Liver (tissue), 8 donors: ENCODE measurements at regions not wholly inside any gene's neighbourhood (a gene's known extent, or its start where the extent isn't known, plus 50 kb on each side); places are given as distances from the start of the nearest gene placed in this dataset.
A peak's percentile ranks its signal among the peaks of the same experiment; 100 is the strongest.

Experiments
- DNase-seq: peaks from one replicate; pipeline ENCODE4 v3.0.0-alpha.2; 2017; ENCODE audit warnings: low spot score
- H3K27ac ChIP-seq, 2 donors: one replicate each; pipeline ENCODE4 v1.7.0; 2013; ENCODE audit warnings: inconsistent platforms in 2 of 2, low read length in 2 of 2, control low read depth in 1 of 2, low read depth in 1 of 2, mild to moderate bottlenecking in 1 of 2
- H3K27me3 ChIP-seq, 4 donors: one replicate each; pipeline versions ENCODE4 v1.6.1 to v1.7.0; 2013; ENCODE audit warnings: low read length in 3 of 4, inconsistent platforms in 1 of 4, mild to moderate bottlenecking in 1 of 4, moderate library complexity in 1 of 4; ENCODE audit not compliant: control insufficient read depth in 4 of 4, insufficient read depth in 4 of 4
- H3K36me3 ChIP-seq, 4 donors: one replicate each; pipeline versions ENCODE4 v1.6.1 to v1.7.0; 2013; ENCODE audit warnings: low read length in 3 of 4, mild to moderate bottlenecking in 3 of 4, low read depth in 1 of 4, moderate library complexity in 1 of 4; ENCODE audit not compliant: control insufficient read depth in 4 of 4, insufficient read depth in 3 of 4
- H3K4me1 ChIP-seq, 4 donors: one replicate each; pipeline versions ENCODE4 v1.6.1 to v1.7.0; 2013; ENCODE audit warnings: low read length in 3 of 4, mild to moderate bottlenecking in 3 of 4, moderate library complexity in 1 of 4; ENCODE audit not compliant: control insufficient read depth in 4 of 4, insufficient read depth in 4 of 4
- H3K4me3 ChIP-seq, 3 donors: one replicate each; pipeline versions ENCODE4 v1.6.1 to v1.7.0; 2013; ENCODE audit warnings: low read length in 3 of 3, control low read depth in 1 of 3, low read depth in 1 of 3, mild to moderate bottlenecking in 1 of 3
- H3K9ac ChIP-seq, 2 donors: one replicate each; pipeline ENCODE4 v1.7.0; 2013; ENCODE audit warnings: low read length in 2 of 2, mild to moderate bottlenecking in 2 of 2, moderate library complexity in 2 of 2, control low read depth in 1 of 2, low read depth in 1 of 2
- H3K9me3 ChIP-seq, 4 donors: one replicate each; pipeline versions ENCODE4 v1.6.1 to v1.7.0; 2013; ENCODE audit warnings: low read length in 3 of 4; ENCODE audit not compliant: control insufficient read depth in 4 of 4
- ATF3 ChIP-seq: IDR thresholded peaks from 2 replicates; pipeline ENCODE4 v1.6.1; 2016; ENCODE audit warnings: antibody characterized with exemption
- EGR1 ChIP-seq, 2 donors: IDR thresholded peaks; 2 replicates each; pipeline ENCODE4 v1.6.1; 2016 to 2018; ENCODE audit warnings: antibody characterized with exemption in 2 of 2, low read depth in 2 of 2
- FOXA1 ChIP-seq: IDR thresholded peaks from 2 replicates; pipeline ENCODE4 v1.6.1; 2016; ENCODE audit warnings: antibody characterized with exemption
- FOXA2 ChIP-seq: IDR thresholded peaks from 2 replicates; pipeline ENCODE4 v1.6.1; 2016; ENCODE audit warnings: antibody characterized with exemption
- GABPA ChIP-seq, 2 donors: IDR thresholded peaks in 1 of 2; conservative IDR thresholded peaks in 1 of 2; 2 replicates each; pipeline ENCODE4 v1.6.1; 2016; ENCODE audit warnings: antibody characterized with exemption in 2 of 2, mild to moderate bottlenecking in 1 of 2, moderate library complexity in 1 of 2
- HNF4A ChIP-seq, 2 donors: conservative IDR thresholded peaks; 2 replicates each; pipeline ENCODE4 v1.6.1; 2016; ENCODE audit warnings: antibody characterized with exemption in 2 of 2, mild to moderate bottlenecking in 2 of 2
- HNF4G ChIP-seq: IDR thresholded peaks from 2 replicates; pipeline ENCODE4 v1.6.1; 2016; ENCODE audit warnings: antibody characterized with exemption
- JUND ChIP-seq, 2 donors: IDR thresholded peaks; 2 replicates each; pipeline ENCODE4 v1.6.1; 2016; ENCODE audit warnings: antibody characterized with exemption in 2 of 2
- NR2F2 ChIP-seq: IDR thresholded peaks from 2 replicates; pipeline ENCODE4 v1.6.1; 2016; ENCODE audit warnings: antibody characterized with exemption
- RAD21 ChIP-seq, 2 donors: IDR thresholded peaks; 2 replicates each; pipeline ENCODE4 v1.6.1; 2016; ENCODE audit warnings: antibody characterized with exemption in 2 of 2, mild to moderate bottlenecking in 2 of 2
- RXRA ChIP-seq, 2 donors: IDR thresholded peaks; 2 replicates each; pipeline ENCODE4 v1.6.1; 2017 to 2018; ENCODE audit warnings: antibody characterized with exemption in 2 of 2, mild to moderate bottlenecking in 1 of 2
- SP1 ChIP-seq: IDR thresholded peaks from 2 replicates; pipeline ENCODE4 v1.6.1; 2018; ENCODE audit warnings: antibody characterized with exemption, mild to moderate bottlenecking
- TAF1 ChIP-seq: conservative IDR thresholded peaks from 2 replicates; pipeline ENCODE4 v1.6.1; 2016; ENCODE audit warnings: antibody characterized with exemption, mild to moderate bottlenecking
- YY1 ChIP-seq: IDR thresholded peaks from 2 replicates; pipeline ENCODE4 v1.6.1; 2016; ENCODE audit warnings: antibody characterized with exemption, mild to moderate bottlenecking
- ZBTB33 ChIP-seq: IDR thresholded peaks from 2 replicates; pipeline ENCODE4 v1.6.1; 2016; ENCODE audit warnings: antibody characterized with exemption
- WGBS: extraction: QIAGEN DNeasy Blood & Tissue Kit; methylation state at CpG from one replicate; pipeline ENCODE4 v1.1.7; 2013; 5-methylcytosine and 5-hydroxymethylcytosine counted together
- TF ChIP-seq, protein P1 (sequence below): fragments of 150-350 bp; IDR thresholded peaks from 2 replicates; pipeline ENCODE4 v1.5.1; 2017; ENCODE audit warnings: improper control_type of control experiment, low read depth, low read length; ENCODE audit not compliant: missing input control
- TF ChIP-seq, protein P2 (sequence below): IDR thresholded peaks from 2 replicates; pipeline ENCODE4 v1.6.1; 2016; ENCODE audit warnings: antibody characterized with exemption, mild to moderate bottlenecking
- TF ChIP-seq, protein P3 (sequence below): IDR thresholded peaks from 2 replicates; pipeline ENCODE4 v1.6.1; 2016; ENCODE audit warnings: antibody characterized with exemption
- donor health status: healthy.
- donor health status: healthy.
- donor health status: healthy.
- donor health status: healthy.
- donor health status: healthy.

DNA sequence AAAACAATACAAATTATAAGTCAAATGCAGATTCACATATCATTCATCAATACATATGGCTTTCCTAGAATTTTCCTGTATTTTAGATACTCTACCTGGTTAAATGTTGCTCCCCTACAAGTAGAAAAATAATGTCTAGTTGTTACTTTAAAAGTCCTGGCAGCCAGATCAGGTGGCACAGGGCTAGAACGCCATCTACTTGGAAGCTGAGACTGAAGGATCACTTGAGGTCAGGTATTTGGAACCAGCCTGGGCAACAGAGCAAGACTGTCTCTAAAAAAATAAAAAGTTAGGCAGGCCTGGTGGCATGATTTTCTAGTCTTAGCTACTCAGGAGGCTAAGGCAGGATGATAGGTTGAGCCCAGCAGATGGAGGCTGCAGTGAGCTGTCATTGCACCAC is 1573.0 kb downstream of the NLGN4Y start:
- no peak overlapping the region for H3K4me3 ChIP-seq
- no peak for DNase-seq
- no peak overlapping the region for H3K9ac ChIP-seq
- H3K9me3 ChIP-seq = no peaks in the 10 kb centered on the region
- H3K27ac ChIP-seq = no peak overlapping the region
- H3K36me3 ChIP-seq = no peaks in the 10 kb centered on the region
- no peaks in the 10 kb centered on the region for H3K27me3 ChIP-seq
- WGBS = 36% methylated on average over 1 of the region's 1 CpG
- no peaks in the 10 kb centered on the region for H3K4me1 ChIP-seq
- no peak for TF ChIP-seq ATF3
- TF ChIP-seq, protein P1, sequence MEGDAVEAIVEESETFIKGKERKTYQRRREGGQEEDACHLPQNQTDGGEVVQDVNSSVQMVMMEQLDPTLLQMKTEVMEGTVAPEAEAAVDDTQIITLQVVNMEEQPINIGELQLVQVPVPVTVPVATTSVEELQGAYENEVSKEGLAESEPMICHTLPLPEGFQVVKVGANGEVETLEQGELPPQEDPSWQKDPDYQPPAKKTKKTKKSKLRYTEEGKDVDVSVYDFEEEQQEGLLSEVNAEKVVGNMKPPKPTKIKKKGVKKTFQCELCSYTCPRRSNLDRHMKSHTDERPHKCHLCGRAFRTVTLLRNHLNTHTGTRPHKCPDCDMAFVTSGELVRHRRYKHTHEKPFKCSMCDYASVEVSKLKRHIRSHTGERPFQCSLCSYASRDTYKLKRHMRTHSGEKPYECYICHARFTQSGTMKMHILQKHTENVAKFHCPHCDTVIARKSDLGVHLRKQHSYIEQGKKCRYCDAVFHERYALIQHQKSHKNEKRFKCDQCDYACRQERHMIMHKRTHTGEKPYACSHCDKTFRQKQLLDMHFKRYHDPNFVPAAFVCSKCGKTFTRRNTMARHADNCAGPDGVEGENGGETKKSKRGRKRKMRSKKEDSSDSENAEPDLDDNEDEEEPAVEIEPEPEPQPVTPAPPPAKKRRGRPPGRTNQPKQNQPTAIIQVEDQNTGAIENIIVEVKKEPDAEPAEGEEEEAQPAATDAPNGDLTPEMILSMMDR = no peak
- TF ChIP-seq ZBTB33 = no peak
- no peak for TF ChIP-seq FOXA1
- TF ChIP-seq TAF1 = no peak
- no peak for TF ChIP-seq HNF4A (conservative IDR thresholded peaks at IDR 0.05)
- no peak for TF ChIP-seq NR2F2
- no peak for TF ChIP-seq RAD21 (IDR thresholded peaks at IDR 0.05)
- TF ChIP-seq, protein P2, sequence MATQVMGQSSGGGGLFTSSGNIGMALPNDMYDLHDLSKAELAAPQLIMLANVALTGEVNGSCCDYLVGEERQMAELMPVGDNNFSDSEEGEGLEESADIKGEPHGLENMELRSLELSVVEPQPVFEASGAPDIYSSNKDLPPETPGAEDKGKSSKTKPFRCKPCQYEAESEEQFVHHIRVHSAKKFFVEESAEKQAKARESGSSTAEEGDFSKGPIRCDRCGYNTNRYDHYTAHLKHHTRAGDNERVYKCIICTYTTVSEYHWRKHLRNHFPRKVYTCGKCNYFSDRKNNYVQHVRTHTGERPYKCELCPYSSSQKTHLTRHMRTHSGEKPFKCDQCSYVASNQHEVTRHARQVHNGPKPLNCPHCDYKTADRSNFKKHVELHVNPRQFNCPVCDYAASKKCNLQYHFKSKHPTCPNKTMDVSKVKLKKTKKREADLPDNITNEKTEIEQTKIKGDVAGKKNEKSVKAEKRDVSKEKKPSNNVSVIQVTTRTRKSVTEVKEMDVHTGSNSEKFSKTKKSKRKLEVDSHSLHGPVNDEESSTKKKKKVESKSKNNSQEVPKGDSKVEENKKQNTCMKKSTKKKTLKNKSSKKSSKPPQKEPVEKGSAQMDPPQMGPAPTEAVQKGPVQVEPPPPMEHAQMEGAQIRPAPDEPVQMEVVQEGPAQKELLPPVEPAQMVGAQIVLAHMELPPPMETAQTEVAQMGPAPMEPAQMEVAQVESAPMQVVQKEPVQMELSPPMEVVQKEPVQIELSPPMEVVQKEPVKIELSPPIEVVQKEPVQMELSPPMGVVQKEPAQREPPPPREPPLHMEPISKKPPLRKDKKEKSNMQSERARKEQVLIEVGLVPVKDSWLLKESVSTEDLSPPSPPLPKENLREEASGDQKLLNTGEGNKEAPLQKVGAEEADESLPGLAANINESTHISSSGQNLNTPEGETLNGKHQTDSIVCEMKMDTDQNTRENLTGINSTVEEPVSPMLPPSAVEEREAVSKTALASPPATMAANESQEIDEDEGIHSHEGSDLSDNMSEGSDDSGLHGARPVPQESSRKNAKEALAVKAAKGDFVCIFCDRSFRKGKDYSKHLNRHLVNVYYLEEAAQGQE = no peak
- TF ChIP-seq, protein P3, sequence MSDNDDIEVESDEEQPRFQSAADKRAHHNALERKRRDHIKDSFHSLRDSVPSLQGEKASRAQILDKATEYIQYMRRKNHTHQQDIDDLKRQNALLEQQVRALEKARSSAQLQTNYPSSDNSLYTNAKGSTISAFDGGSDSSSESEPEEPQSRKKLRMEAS = no peak
- TF ChIP-seq SP1 = no peak
- TF ChIP-seq JUND (IDR thresholded peaks at IDR 0.05) = no peak
- no peak for TF ChIP-seq EGR1 (IDR thresholded peaks at IDR 0.05; ENCODE audit: low read depth in 2 of 2)

GRCh38 chrY:16101815-16102214 is 1577.5 kb downstream of the NLGN4Y start:
- Histone ChIP-seq H3K9ac (peak overlapping the region in 1 of 2 donors; percentile 36), H3K36me3 (no peaks in the 10 kb centered on the region), H3K27me3 (no peaks in the 10 kb centered on the region), H3K4me1 (no peaks in the 10 kb centered on the region), H3K9me3 (no peaks in the 10 kb centered on the region), H3K4me3 (no peak overlapping the region), H3K27ac (no peak overlapping the region)
- WGBS = 38% methylated on average over 1 of the region's 1 CpG
- DNase-seq = no peak
- TF ChIP-seq, protein P3 = peak; percentile 42
- TF ChIP-seq ATF3 (no peak), FOXA1 (peak; percentile 75), FOXA2 (peak; percentile 88), EGR1 (IDR thresholded peaks at IDR 0.05; ENCODE audit: low read depth in 2 of 2) (peak in 1 of 2 donors; percentile 31), SP1 (no peak), TAF1 (no peak), HNF4A (conservative IDR thresholded peaks at IDR 0.05) (peak in 1 of 2 donors; percentile 94), HNF4G (no peak), JUND (IDR thresholded peaks at IDR 0.05) (peak in 1 of 2 donors; percentile 60), NR2F2 (no peak), RAD21 (IDR thresholded peaks at IDR 0.05) (peak in 1 of 2 donors; percentile 50), GABPA (IDR thresholded peaks at IDR 0.05 in 1 of 2, conservative IDR thresholded peaks at IDR 0.05 in 1 of 2) (no peak), YY1 (peak; percentile 22), RXRA (IDR thresholded peaks at IDR 0.05) (peak in 1 of 2 donors; percentile 77)
- TF ChIP-seq, protein P2 = no peak
